DND-41 (cell line): ENCODE measurements at regions not wholly inside any gene's neighbourhood (a gene's known extent, or its start where the extent isn't known, plus 50 kb on each side); places are given as distances from the start of the nearest gene placed in this dataset.

Experiments used
- ATAC-seq: fragments of 200-7000 bp; cut with Tn5 transposase; 3 replicates; pipeline ENCODE4 v1.9.1; 2021; ENCODE audit warnings: low read depth; ENCODE audit not compliant: insufficient read depth
- DNase-seq: peaks from one replicate; pipeline ENCODE4 v3.0.0-alpha.2; 2020
- H2AFZ ChIP-seq: 2 replicates; pipeline ENCODE4 v1.6.0; 2012; ENCODE audit warnings: low read depth, low read length
- H3K27ac ChIP-seq: 2 replicates; pipeline ENCODE4 v1.5.1; 2012; ENCODE audit warnings: low read length, inconsistent platforms
- H3K27me3 ChIP-seq: fragments of 200-600 bp; sonication (generic); 2 replicates; pipeline ENCODE4 v1.6.0; 2012; ENCODE audit warnings: low read length, mild to moderate bottlenecking, inconsistent platforms; ENCODE audit not compliant: insufficient read depth, poor library complexity
- H3K36me3 ChIP-seq: 2 replicates; pipeline ENCODE4 v1.5.1; 2012; ENCODE audit warnings: low read length, inconsistent platforms; ENCODE audit not compliant: insufficient read depth
- H3K4me1 ChIP-seq: 2 replicates; pipeline ENCODE4 v1.5.1; 2012; ENCODE audit warnings: mild to moderate bottlenecking, low read length; ENCODE audit not compliant: insufficient read depth
- H3K4me2 ChIP-seq: 2 replicates; pipeline ENCODE4 v1.6.0; 2012; ENCODE audit warnings: mild to moderate bottlenecking, moderate library complexity, low read length, inconsistent platforms; ENCODE audit not compliant: insufficient read depth
- H3K4me3 ChIP-seq, 2 experiments: fragments of 200-600 bp in 1 of 2; shearing (Covaris generic) in 1 of 2; 2 replicates each; pipeline ENCODE4 v1.5.1; 2012 to 2016; ENCODE audit warnings: inconsistent platforms in 2 of 2, low read length in 2 of 2, mild to moderate bottlenecking in 2 of 2, low read depth in 1 of 2, moderate library complexity in 1 of 2
- H3K79me2 ChIP-seq: 2 replicates; pipeline ENCODE4 v1.6.0; 2012; ENCODE audit warnings: low read length, inconsistent platforms; ENCODE audit not compliant: insufficient read depth
- H3K9ac ChIP-seq: 2 replicates; pipeline ENCODE4 v1.6.0; 2012; ENCODE audit warnings: low read depth, mild to moderate bottlenecking, inconsistent platforms, low read length, moderate library complexity
- H3K9me3 ChIP-seq: 2 replicates; pipeline ENCODE4 v1.5.1; 2012; ENCODE audit warnings: low read length, moderate library complexity, mild to moderate bottlenecking, inconsistent platforms; ENCODE audit not compliant: insufficient read depth, severe bottlenecking
- H4K20me1 ChIP-seq: 2 replicates; pipeline ENCODE4 v1.6.0; 2012; ENCODE audit warnings: low read length; ENCODE audit not compliant: insufficient read depth
- CTCF ChIP-seq: IDR thresholded peaks from 2 replicates; pipeline ENCODE4 v1.5.1; 2012; ENCODE audit warnings: borderline replicate concordance, low read length, moderate library complexity, mild to moderate bottlenecking; ENCODE audit not compliant: poor library complexity, severe bottlenecking; ENCODE audit errors: extremely low read depth
- EZH2 ChIP-seq: IDR thresholded peaks from 3 replicates; pipeline ENCODE4 v1.6.1; 2012; ENCODE audit warnings: borderline replicate concordance, low read depth, mild to moderate bottlenecking, moderate library complexity, low read length, inconsistent platforms; ENCODE audit not compliant: severe bottlenecking

GRCh38 chr13:33651766-33652165 lies 166.2 kb upstream of the RFC3 start:
- TF ChIP-seq EZH2 = no peak
- TF ChIP-seq CTCF = no peak
- DNase-seq (no peak), ATAC-seq (no peak)
- no peak overlapping the region for H2AFZ ChIP-seq
- H3K9me3 ChIP-seq = no peaks in the 10 kb centered on the region
- no peak overlapping the region for H3K4me3 ChIP-seq
- no peaks in the 10 kb centered on the region for H3K27me3 ChIP-seq
- no peak overlapping the region for H3K4me2 ChIP-seq
- H3K9ac ChIP-seq = no peak overlapping the region
- no peaks in the 10 kb centered on the region for H4K20me1 ChIP-seq
- H3K36me3 ChIP-seq = no peaks in the 10 kb centered on the region
- H3K4me1 ChIP-seq = no peaks in the 10 kb centered on the region
- H3K27ac ChIP-seq = no peak overlapping the region
- H3K79me2 ChIP-seq = no peaks in the 10 kb centered on the region

DNA sequence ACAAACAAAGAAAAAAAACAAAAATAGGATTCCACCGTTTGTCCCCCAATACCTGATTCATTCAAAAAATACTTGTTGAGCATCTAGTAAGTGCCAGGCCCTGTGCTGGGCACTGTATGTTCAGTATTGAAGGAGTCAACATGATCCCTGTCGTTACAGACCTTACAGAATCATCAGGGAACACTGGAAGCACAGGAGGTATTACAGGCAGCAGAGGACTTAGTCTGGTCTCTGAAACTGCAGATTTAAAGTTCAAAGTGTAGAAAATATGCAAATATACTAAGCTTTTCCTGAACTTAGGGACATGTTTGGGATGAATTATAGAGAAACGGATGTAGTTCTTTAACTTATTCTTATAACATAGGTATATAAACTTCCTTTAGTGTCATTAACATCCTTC lies 160.7 kb upstream of the RFC3 start:
- Histone ChIP-seq H3K4me3 (no peak overlapping the region), H3K79me2 (no peaks in the 10 kb centered on the region), H3K9ac (no peak overlapping the region), H3K36me3 (no peaks in the 10 kb centered on the region), H2AFZ (no peak overlapping the region), H3K4me2 (no peak overlapping the region), H3K27ac (no peak overlapping the region), H3K4me1 (no peaks in the 10 kb centered on the region), H3K9me3 (no peaks in the 10 kb centered on the region), H4K20me1 (no peaks in the 10 kb centered on the region), H3K27me3 (no peaks in the 10 kb centered on the region)
- no peak for DNase-seq
- no peak for ATAC-seq
- TF ChIP-seq CTCF (no peak), EZH2 (no peak)

DNA sequence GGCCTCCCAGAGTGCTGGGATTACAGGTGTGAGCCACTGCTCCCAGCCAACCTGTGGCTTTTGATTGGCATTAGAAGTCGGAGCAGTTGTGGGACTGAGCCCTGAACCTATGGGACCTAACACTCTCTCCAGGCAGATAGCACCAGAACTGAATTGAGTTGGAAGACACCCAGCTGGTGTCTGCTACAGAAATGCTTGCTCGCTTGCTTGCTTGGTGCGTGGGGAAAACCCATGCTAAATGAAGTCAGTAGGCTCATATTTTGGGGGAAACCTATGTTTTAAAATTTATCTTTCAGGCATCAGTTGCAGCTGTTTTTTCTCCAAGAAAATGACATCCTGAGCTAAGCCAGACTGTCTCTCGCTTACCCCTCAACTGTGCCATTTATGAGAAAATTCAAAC lies 158.5 kb upstream of the RFC3 start:
- H3K27me3 ChIP-seq = no peaks in the 10 kb centered on the region
- no peak for TF ChIP-seq EZH2
- no peak for TF ChIP-seq CTCF

DNA sequence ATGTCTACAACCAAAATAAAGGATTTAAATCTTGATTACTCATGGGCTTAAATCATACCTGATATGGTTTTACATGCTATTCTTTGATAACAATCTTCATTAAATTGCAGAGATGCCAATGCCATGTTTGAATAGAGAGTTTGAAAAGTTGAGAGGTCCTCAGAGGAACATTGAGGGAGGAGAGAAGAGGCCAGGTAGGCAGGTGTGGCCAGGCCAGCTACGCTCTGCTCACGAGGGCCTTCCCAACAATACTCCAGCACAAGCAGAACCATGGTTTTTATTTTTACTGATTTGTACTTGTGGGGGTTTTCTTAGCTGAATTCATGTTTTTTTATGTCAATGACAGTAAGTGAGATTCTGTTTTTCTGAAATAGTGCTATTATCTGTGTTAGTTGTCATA lies 158.1 kb upstream of the RFC3 start:
- Histone ChIP-seq H3K4me1 (no peaks in the 10 kb centered on the region), H3K9me3 (no peaks in the 10 kb centered on the region)

More for the DNA sequence above, 158.5 kb upstream of the RFC3 start:
- H3K36me3 ChIP-seq = no peaks in the 10 kb centered on the region
- no peaks in the 10 kb centered on the region for H4K20me1 ChIP-seq
- H3K4me1 ChIP-seq = no peaks in the 10 kb centered on the region
- no peak overlapping the region for H3K4me3 ChIP-seq
- H3K27ac ChIP-seq = no peak overlapping the region
- H3K9ac ChIP-seq = no peak overlapping the region
- no peak overlapping the region for H3K4me2 ChIP-seq
- H2AFZ ChIP-seq = no peak overlapping the region
- H3K9me3 ChIP-seq = no peaks in the 10 kb centered on the region
- H3K79me2 ChIP-seq = no peaks in the 10 kb centered on the region
- ATAC-seq (no peak), DNase-seq (no peak)

More for the DNA sequence above, 158.1 kb upstream of the RFC3 start:
- Histone ChIP-seq H2AFZ (no peak overlapping the region), H3K27ac (no peak overlapping the region), H3K36me3 (no peaks in the 10 kb centered on the region), H4K20me1 (no peaks in the 10 kb centered on the region), H3K4me3 (no peak overlapping the region), H3K9ac (no peak overlapping the region), H3K79me2 (no peaks in the 10 kb centered on the region), H3K4me2 (no peak overlapping the region), H3K27me3 (no peaks in the 10 kb centered on the region)
- ATAC-seq (no peak), DNase-seq (no peak)
- TF ChIP-seq EZH2 = no peak
- TF ChIP-seq CTCF = no peak
